CD14-positive monocyte (primary cell): ENCODE measurements at regions not wholly inside any gene's neighbourhood (a gene's known extent, or its start where the extent isn't known, plus 50 kb on each side); places are given as distances from the start of the nearest gene placed in this dataset.

Experiments
- DNase-seq, 3 donors: peaks; one replicate each; pipeline ENCODE4 v3.0.0-alpha.2; 2011 to 2022
- H2AFZ ChIP-seq: 2 replicates; pipeline ENCODE4 v1.6.0; 2012; ENCODE audit warnings: mild to moderate bottlenecking, low read depth, low read length, inconsistent platforms; ENCODE audit not compliant: insufficient read depth, poor library complexity, severe bottlenecking
- H3K27ac ChIP-seq, 2 donors: 1 replicate in 1 of 2; 2 replicates in 1 of 2; pipeline ENCODE4 v1.5.1; 2012 to 2013; ENCODE audit warnings: low read length in 2 of 2, control low read depth in 1 of 2, inconsistent platforms in 1 of 2, low read depth in 1 of 2, mild to moderate bottlenecking in 1 of 2
- H3K27me3 ChIP-seq, 2 donors: one replicate each; pipeline versions ENCODE4 v1.6.0 to v1.6.1; 2011 to 2013; ENCODE audit warnings: low read length in 2 of 2; ENCODE audit not compliant: control insufficient read depth in 2 of 2, insufficient read depth in 2 of 2
- H3K36me3 ChIP-seq, 2 donors: replicated peaks in 1 of 2; 1 replicate in 1 of 2; 2 replicates in 1 of 2; pipeline versions ENCODE4 v1.5.1 to v1.6.1; 2012 to 2013; ENCODE audit warnings: low read length in 2 of 2, control low read depth in 1 of 2, inconsistent platforms in 1 of 2, mild to moderate bottlenecking in 1 of 2; ENCODE audit not compliant: insufficient read depth in 2 of 2, control insufficient read depth in 1 of 2
- H3K4me1 ChIP-seq, 2 donors: 1 replicate in 1 of 2; 2 replicates in 1 of 2; pipeline versions ENCODE4 v1.5.1 to v1.6.1; 2012 to 2013; ENCODE audit warnings: low read length in 2 of 2, control low read depth in 1 of 2, inconsistent platforms in 1 of 2, mild to moderate bottlenecking in 1 of 2, moderate library complexity in 1 of 2; ENCODE audit not compliant: insufficient read depth in 2 of 2, control insufficient read depth in 1 of 2
- H3K4me2 ChIP-seq: replicated peaks from 2 replicates; pipeline ENCODE3; 2012; ENCODE audit warnings: low read length, moderate library complexity, mild to moderate bottlenecking; ENCODE audit not compliant: poor library complexity, severe bottlenecking; ENCODE audit errors: extremely low read depth
- H3K4me3 ChIP-seq, 3 experiments: fragments of 200-600 bp in 1 of 3; sonication (generic) in 1 of 3; replicated peaks in 1 of 3; 1 replicate in 2 of 3; 2 replicates in 1 of 3; pipeline ENCODE4 v1.5.1; 2011 to 2013; ENCODE audit warnings: low read length in 3 of 3, mild to moderate bottlenecking in 3 of 3, control low read depth in 2 of 3, low read depth in 2 of 3, inconsistent platforms in 1 of 3, moderate library complexity in 1 of 3
- H3K79me2 ChIP-seq: 2 replicates; pipeline ENCODE4 v1.6.0; 2012; ENCODE audit warnings: mild to moderate bottlenecking, control low read depth, inconsistent platforms, low read length, moderate library complexity; ENCODE audit not compliant: insufficient read depth
- H3K9ac ChIP-seq: 2 replicates; pipeline ENCODE4 v1.6.0; 2017; ENCODE audit warnings: low read length, mild to moderate bottlenecking; ENCODE audit not compliant: insufficient read depth, poor library complexity, severe bottlenecking
- H3K9me3 ChIP-seq, 2 donors: replicated peaks in 1 of 2; 1 replicate in 1 of 2; 2 replicates in 1 of 2; pipeline versions ENCODE4 v1.5.1 to v1.6.1; 2012 to 2013; ENCODE audit warnings: low read length in 2 of 2, control low read depth in 1 of 2; ENCODE audit not compliant: control insufficient read depth in 1 of 2, insufficient read depth in 1 of 2
- H4K20me1 ChIP-seq: 2 replicates; pipeline ENCODE4 v1.6.0; 2012; ENCODE audit warnings: mild to moderate bottlenecking, low read length, control low read depth, moderate library complexity; ENCODE audit not compliant: insufficient read depth
- H3K27ac Mint-ChIP-seq, 7 donors: one replicate each; pipeline ENCODE4 v1.8.0; 2020; ENCODE audit warnings: mild to moderate bottlenecking in 7 of 7, mixed read lengths in 7 of 7, moderate library complexity in 6 of 7, inconsistent platforms in 2 of 7
- H3K27me3 Mint-ChIP-seq, 3 donors: one replicate each; pipeline ENCODE4 v1.8.0; 2021 to 2022; ENCODE audit warnings: low read depth in 3 of 3, mild to moderate bottlenecking in 3 of 3, mixed read lengths in 3 of 3, moderate library complexity in 3 of 3, inconsistent platforms in 1 of 3
- H3K36me3 Mint-ChIP-seq, 2 donors: one replicate each; pipeline ENCODE4 v1.8.0; 2020; ENCODE audit warnings: mixed read lengths in 2 of 2, inconsistent platforms in 1 of 2, mild to moderate bottlenecking in 1 of 2
- H3K4me1 Mint-ChIP-seq: one replicate; pipeline ENCODE4 v1.8.0; 2020; ENCODE audit warnings: mild to moderate bottlenecking, mixed read lengths
- H3K4me3 Mint-ChIP-seq, 2 donors: one replicate each; pipeline ENCODE4 v1.8.0; 2020; ENCODE audit warnings: mild to moderate bottlenecking in 2 of 2, mixed read lengths in 2 of 2, moderate library complexity in 1 of 2
- H3K9me3 Mint-ChIP-seq, 7 donors: one replicate each; pipeline ENCODE4 v1.8.0; 2020 to 2022; ENCODE audit warnings: mixed read lengths in 7 of 7, mild to moderate bottlenecking in 6 of 7, moderate library complexity in 6 of 7, inconsistent platforms in 2 of 7
- WGBS: methylation state at CpG from one replicate; pipeline ENCODE4 v1.1.5; 2013; ENCODE audit warnings: missing lambda C conversion rate; ENCODE audit not compliant: insufficient coverage; 5-methylcytosine and 5-hydroxymethylcytosine counted together
- intact Hi-C, 2 donors: fragments of 100-400 bp; cut with micrococcal nuclease; formaldehyde crosslinking; loops; one replicate each; pipeline versions ENCODE4 v1.15.0 to v1.15.1; 2023
- TF ChIP-seq, protein P1 (sequence below): fragments of 200-600 bp; IDR thresholded peaks from one replicate; pipeline ENCODE4 v1.8.0; 2022; ENCODE audit warnings: antibody characterized with exemption, mild to moderate bottlenecking

- peaks cover 17% of the 10 kb centered on the region for H3K4me1 Mint-ChIP-seq
- no peak overlapping the region for H3K27ac Mint-ChIP-seq
- intact Hi-C loops = no loop called here
- no peak overlapping the region for H3K9ac ChIP-seq
- H3K9me3 ChIP-seq = no peaks in the 10 kb centered on the region
- no peaks in the 10 kb centered on the region for H3K36me3 Mint-ChIP-seq
- H3K4me2 ChIP-seq = no peak overlapping the region
- H3K9me3 Mint-ChIP-seq = no peaks in the 10 kb centered on the region
- no peaks in the 10 kb centered on the region for H4K20me1 ChIP-seq
- H3K27me3 Mint-ChIP-seq = peaks cover 0 to 3% (median 0%) of the 10 kb centered on the region in 3 donors
- H2AFZ ChIP-seq = no peak overlapping the region
- DNase-seq = no peak
- peaks cover 8 to 12% of the 10 kb centered on the region in 2 donors for H3K4me1 ChIP-seq
- WGBS = no CpG with 5 or more reads among the region's 9 CpGs
- H3K4me3 Mint-ChIP-seq = no peak overlapping the region
- no peak overlapping the region for H3K27ac ChIP-seq
- H3K4me3 ChIP-seq = no peak overlapping the region
- H3K79me2 ChIP-seq = no peaks in the 10 kb centered on the region
- H3K36me3 ChIP-seq = no peaks in the 10 kb centered on the region
- H3K27me3 ChIP-seq = no peaks in the 10 kb centered on the region
- TF ChIP-seq, protein P1, sequence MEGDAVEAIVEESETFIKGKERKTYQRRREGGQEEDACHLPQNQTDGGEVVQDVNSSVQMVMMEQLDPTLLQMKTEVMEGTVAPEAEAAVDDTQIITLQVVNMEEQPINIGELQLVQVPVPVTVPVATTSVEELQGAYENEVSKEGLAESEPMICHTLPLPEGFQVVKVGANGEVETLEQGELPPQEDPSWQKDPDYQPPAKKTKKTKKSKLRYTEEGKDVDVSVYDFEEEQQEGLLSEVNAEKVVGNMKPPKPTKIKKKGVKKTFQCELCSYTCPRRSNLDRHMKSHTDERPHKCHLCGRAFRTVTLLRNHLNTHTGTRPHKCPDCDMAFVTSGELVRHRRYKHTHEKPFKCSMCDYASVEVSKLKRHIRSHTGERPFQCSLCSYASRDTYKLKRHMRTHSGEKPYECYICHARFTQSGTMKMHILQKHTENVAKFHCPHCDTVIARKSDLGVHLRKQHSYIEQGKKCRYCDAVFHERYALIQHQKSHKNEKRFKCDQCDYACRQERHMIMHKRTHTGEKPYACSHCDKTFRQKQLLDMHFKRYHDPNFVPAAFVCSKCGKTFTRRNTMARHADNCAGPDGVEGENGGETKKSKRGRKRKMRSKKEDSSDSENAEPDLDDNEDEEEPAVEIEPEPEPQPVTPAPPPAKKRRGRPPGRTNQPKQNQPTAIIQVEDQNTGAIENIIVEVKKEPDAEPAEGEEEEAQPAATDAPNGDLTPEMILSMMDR = no peak
These were observed 626.5 kb upstream of the TBL1XR1 start for GRCh38 chr3:177823701-177824189.

DNA sequence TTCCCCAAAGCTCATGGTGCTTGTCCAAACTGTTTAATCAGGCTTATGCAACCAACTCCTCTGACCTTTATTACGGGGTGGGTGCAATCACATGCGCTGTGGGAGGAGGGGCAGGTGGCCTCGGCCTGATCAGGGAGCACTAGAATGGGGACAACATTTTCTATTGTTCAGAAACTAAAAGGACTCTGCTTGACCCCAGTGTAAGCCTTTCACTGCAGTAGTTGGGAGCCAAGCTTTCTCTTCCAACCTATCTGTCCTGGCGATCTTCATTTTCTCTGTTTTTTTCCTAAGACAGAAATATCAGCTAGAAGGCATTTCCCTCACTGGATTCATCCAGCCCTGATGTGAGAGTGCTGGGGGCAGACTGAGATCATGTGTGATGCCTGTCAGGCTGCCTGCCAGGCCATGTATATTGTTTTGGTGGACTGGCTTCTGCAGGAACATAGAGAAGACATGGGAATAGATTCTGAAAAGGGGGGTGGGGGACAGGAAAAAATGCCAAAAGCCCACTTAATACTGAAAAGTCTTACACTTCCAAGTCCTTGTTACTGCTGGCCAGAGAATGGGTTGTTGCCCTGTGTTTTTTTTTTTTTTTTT, 627.0 kb upstream of the TBL1XR1 start:
- DNase-seq = no peak
- Histone ChIP-seq H2AFZ (no peak overlapping the region), H3K9me3 (no peaks in the 10 kb centered on the region), H3K27ac (no peak overlapping the region), H3K27me3 (no peaks in the 10 kb centered on the region), H3K79me2 (no peaks in the 10 kb centered on the region), H3K4me3 (no peak overlapping the region), H3K4me1 (peaks cover 8 to 12% of the 10 kb centered on the region in 2 donors), H4K20me1 (no peaks in the 10 kb centered on the region), H3K9ac (no peak overlapping the region), H3K4me2 (no peak overlapping the region), H3K36me3 (no peaks in the 10 kb centered on the region)
- TF ChIP-seq, protein P1 = no peak
- Mint-ChIP-seq H3K27me3 (peaks cover 0 to 3% (median under 1%) of the 10 kb centered on the region in 3 donors), H3K9me3 (no peaks in the 10 kb centered on the region), H3K36me3 (no peaks in the 10 kb centered on the region), H3K27ac (no peak overlapping the region), H3K4me1 (peaks cover 16% of the 10 kb centered on the region), H3K4me3 (no peak overlapping the region)
- WGBS = 90% methylated on average over 2 of the region's 4 CpGs
- intact Hi-C loops = no loop called here
